ENCODE measurements at regions not wholly inside any gene's neighbourhood (a gene's known extent, or its start where the extent isn't known, plus 50 kb on each side); places are given as distances from the start of the nearest gene placed in this dataset.

- Histone ChIP-seq H3K36me3 (ENCODE audit: control insufficient read depth, insufficient read depth, low read length) (no peaks in the 10 kb centered on the region), H3K4me3 (ENCODE audit: low read depth, low read length) (no peak overlapping the region), H3K27me3 (ENCODE audit: control insufficient read depth, insufficient read depth, low read length) (no peaks in the 10 kb centered on the region)
- POLR2A ChIA-PET: no interaction called here
- no peak for TF ChIP-seq CTCF (IDR thresholded peaks at IDR 0.05; ENCODE audit: insufficient read depth, low read depth, low read length)
- DNase-seq (ENCODE audit: low read depth): no peak
- CTCF ChIA-PET: no interaction called here
Measured at GRCh38 chr12:24584032-24584675, 364.7 kb downstream of the BCAT1 start.

GRCh38 chr12:24582954-24583601, 365.8 kb downstream of the BCAT1 start:
- no peak for DNase-seq (ENCODE audit: low read depth)
- Histone ChIP-seq H3K4me3 (ENCODE audit: low read depth, low read length) (no peak overlapping the region), H3K36me3 (ENCODE audit: control insufficient read depth, insufficient read depth, low read length) (no peaks in the 10 kb centered on the region), H3K27me3 (ENCODE audit: control insufficient read depth, insufficient read depth, low read length) (no peaks in the 10 kb centered on the region)
- ChIA-PET POLR2A (no interaction called here), CTCF (no interaction called here)
- TF ChIP-seq CTCF (IDR thresholded peaks at IDR 0.05; ENCODE audit: insufficient read depth, low read depth, low read length): no peak

- Histone ChIP-seq H3K36me3 (ENCODE audit: control insufficient read depth, insufficient read depth, low read length) (no peaks in the 10 kb centered on the region), H3K4me3 (ENCODE audit: low read depth, low read length) (no peak overlapping the region), H3K27me3 (ENCODE audit: control insufficient read depth, insufficient read depth, low read length) (no peaks in the 10 kb centered on the region; the same call in 1 of the 2 replicates)
- ChIA-PET POLR2A (no interaction called here), CTCF (no interaction called here)
- no peak for DNase-seq (ENCODE audit: low read depth)
- no peak for TF ChIP-seq CTCF (IDR thresholded peaks at IDR 0.05; ENCODE audit: insufficient read depth, low read depth, low read length)
Measured at GRCh38 chr12:24574538-24574937, 374.4 kb downstream of the BCAT1 start.

- CTCF ChIA-PET: no interaction called here
- POLR2A ChIA-PET: no interaction called here
- Histone ChIP-seq H3K27me3 (ENCODE audit: control insufficient read depth, insufficient read depth, low read length) (no peaks in the 10 kb centered on the region; the same call in 1 of the 2 replicates), H3K4me3 (ENCODE audit: low read depth, low read length) (no peak overlapping the region), H3K36me3 (ENCODE audit: control insufficient read depth, insufficient read depth, low read length) (no peaks in the 10 kb centered on the region)
- no peak for DNase-seq (ENCODE audit: low read depth)
- TF ChIP-seq CTCF (IDR thresholded peaks at IDR 0.05; ENCODE audit: insufficient read depth, low read depth, low read length): no peak
Measured at GRCh38 chr12:24573621-24574020, 375.3 kb downstream of the BCAT1 start.

GRCh38 chr12:24565300-24565699, 383.6 kb downstream of the BCAT1 start:
- Histone ChIP-seq H3K36me3 (ENCODE audit: control insufficient read depth, insufficient read depth, low read length) (no peaks in the 10 kb centered on the region), H3K27me3 (ENCODE audit: control insufficient read depth, insufficient read depth, low read length) (peaks cover 14% of the 10 kb centered on the region), H3K4me3 (ENCODE audit: low read depth, low read length) (no peak overlapping the region)
- DNase-seq (ENCODE audit: low read depth): no peak
- ChIA-PET CTCF (no interaction called here), POLR2A (no interaction called here)
- TF ChIP-seq CTCF (IDR thresholded peaks at IDR 0.05; ENCODE audit: insufficient read depth, low read depth, low read length): no peak
